ENCODE measurements at regions not wholly inside any gene's neighbourhood (a gene's known extent, or its start where the extent isn't known, plus 50 kb on each side); places are given as distances from the start of the nearest gene placed in this dataset.

- Histone ChIP-seq H2AFZ (ENCODE audit: low read length) (no peak overlapping the region), H3K27me3 (ENCODE audit: low read length) (no peaks in the 10 kb centered on the region), H4K20me1 (ENCODE audit: low read length) (no peaks in the 10 kb centered on the region), H3K4me3 (ENCODE audit: low read length) (no peak overlapping the region), H3K9ac (ENCODE audit: low read length) (no peak overlapping the region), H3K27ac (ENCODE audit: low read length) (no peak overlapping the region), H3K9me2 (replicated peaks; ENCODE audit: low read length) (no peaks in the 10 kb centered on the region), H3K4me2 (ENCODE audit: low read length) (no peak overlapping the region), H3K9me3 (ENCODE audit: low read length) (no peaks in the 10 kb centered on the region), H3K36me3 (ENCODE audit: low read depth, low read length) (no peaks in the 10 kb centered on the region), H3K79me2 (ENCODE audit: low read length) (no peaks in the 10 kb centered on the region), H3K4me1 (ENCODE audit: insufficient read depth, low read length) (no peaks in the 10 kb centered on the region), H3F3A (ENCODE audit: low read length, unreplicated experiment) (no peaks in the 10 kb centered on the region)
- POLR2A ChIA-PET (ENCODE audit: unreplicated experiment) = interaction anchor here (0.6 kb wide), 1 partner anchor 88 kb away, joined by 3 read pairs; no protein-coding TSS in a partner anchor
- TF ChIP-seq CTCF (conservative IDR thresholded peaks at IDR 0.05; ENCODE audit: low read depth, low read length) (no peak), EZH2 (IDR thresholded peaks at IDR 0.05; ENCODE audit: low read length, unreplicated experiment) (no peak), EZH2phosphoT487 (IDR thresholded peaks at IDR 0.05; ENCODE audit: borderline replicate concordance, low read length) (no peak)
- DNase-seq = no peak
- ATAC-seq = no peak
- intact Hi-C loops (cut with micrococcal nuclease) = no loop called here
- CTCF ChIA-PET = no interaction called here
- no TSS peak for BruUV-seq (replicated peaks)
Measured at GRCh38 chr13:59494151-59494550, 669.6 kb downstream of the DIAPH3 start.

DNA sequence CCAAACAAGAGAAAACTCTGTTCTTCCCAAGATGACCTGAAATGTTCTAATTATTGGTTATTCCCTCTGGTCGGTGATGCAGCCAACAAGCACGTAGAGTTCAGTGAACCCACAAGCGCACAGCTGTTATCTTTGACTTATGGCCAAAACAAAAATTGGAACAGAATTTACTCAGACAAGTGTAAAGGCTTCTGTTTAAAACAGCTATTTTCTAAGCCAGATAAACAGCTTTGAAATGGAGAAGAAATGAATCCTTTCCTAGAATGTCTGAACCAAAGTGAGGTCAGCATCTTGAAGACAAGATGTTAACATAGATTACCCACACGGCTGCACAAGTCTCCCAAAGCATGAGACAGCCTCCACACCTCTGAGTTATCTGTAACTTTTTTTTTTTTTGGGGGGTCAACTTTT is 669.2 kb downstream of the DIAPH3 start:
- Histone ChIP-seq H3K27ac (ENCODE audit: low read length) (no peak overlapping the region), H3K9ac (ENCODE audit: low read length) (no peak overlapping the region), H3K79me2 (ENCODE audit: low read length) (no peaks in the 10 kb centered on the region), H3K9me2 (replicated peaks; ENCODE audit: low read length) (no peaks in the 10 kb centered on the region), H3K27me3 (ENCODE audit: low read length) (no peaks in the 10 kb centered on the region), H3K9me3 (ENCODE audit: low read length) (no peaks in the 10 kb centered on the region), H2AFZ (ENCODE audit: low read length) (no peak overlapping the region), H3K4me1 (ENCODE audit: insufficient read depth, low read length) (no peaks in the 10 kb centered on the region), H3K36me3 (ENCODE audit: low read depth, low read length) (no peaks in the 10 kb centered on the region), H3K4me3 (ENCODE audit: low read length) (no peak overlapping the region), H3F3A (ENCODE audit: low read length, unreplicated experiment) (no peaks in the 10 kb centered on the region), H4K20me1 (ENCODE audit: low read length) (no peaks in the 10 kb centered on the region), H3K4me2 (ENCODE audit: low read length) (no peak overlapping the region)
- DNase-seq = no peak
- BruUV-seq (replicated peaks) = no TSS peak
- intact Hi-C loops (cut with micrococcal nuclease) = no loop called here
- TF ChIP-seq EZH2 (IDR thresholded peaks at IDR 0.05; ENCODE audit: low read length, unreplicated experiment) = no peak
- POLR2A ChIA-PET (ENCODE audit: unreplicated experiment) = interaction anchor here (0.6 kb wide), 1 partner anchor 88 kb away, joined by 3 read pairs; no protein-coding TSS in a partner anchor
- CTCF ChIA-PET = no interaction called here
- ATAC-seq = no peak

DNA sequence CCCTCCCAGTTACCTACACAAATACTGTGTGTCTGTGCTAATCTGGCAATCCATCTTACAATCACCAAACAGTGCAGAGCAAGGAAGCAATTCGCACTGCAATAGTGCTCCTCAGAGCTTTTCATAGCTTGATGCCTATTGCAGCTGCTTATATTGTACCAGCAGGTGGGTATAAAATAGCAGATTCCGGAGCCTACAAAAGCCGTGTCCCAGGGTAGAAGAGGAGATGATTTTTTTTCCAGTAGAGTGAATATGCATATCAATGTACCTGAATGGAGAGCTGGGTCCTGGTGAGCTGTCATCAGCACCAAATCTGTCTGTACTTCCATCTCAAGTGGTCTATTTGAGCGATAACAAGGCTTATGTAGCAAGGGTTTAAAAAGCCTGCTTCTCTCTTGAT is 668.4 kb downstream of the DIAPH3 start:
- DNase-seq (no peak), ATAC-seq (no peak)
- Histone ChIP-seq H3F3A (ENCODE audit: low read length, unreplicated experiment) (no peaks in the 10 kb centered on the region), H3K4me3 (ENCODE audit: low read length) (no peak overlapping the region), H3K27me3 (ENCODE audit: low read length) (no peaks in the 10 kb centered on the region), H3K79me2 (ENCODE audit: low read length) (no peaks in the 10 kb centered on the region), H3K9ac (ENCODE audit: low read length) (no peak overlapping the region), H3K9me3 (ENCODE audit: low read length) (no peaks in the 10 kb centered on the region), H3K4me1 (ENCODE audit: insufficient read depth, low read length) (no peaks in the 10 kb centered on the region), H3K4me2 (ENCODE audit: low read length) (no peak overlapping the region), H3K27ac (ENCODE audit: low read length) (no peak overlapping the region), H3K9me2 (replicated peaks; ENCODE audit: low read length) (no peaks in the 10 kb centered on the region), H2AFZ (ENCODE audit: low read length) (no peak overlapping the region), H4K20me1 (ENCODE audit: low read length) (no peaks in the 10 kb centered on the region), H3K36me3 (ENCODE audit: low read depth, low read length) (no peaks in the 10 kb centered on the region)
- TF ChIP-seq EZH2 (IDR thresholded peaks at IDR 0.05; ENCODE audit: low read length, unreplicated experiment) (no peak), EZH2phosphoT487 (IDR thresholded peaks at IDR 0.05; ENCODE audit: borderline replicate concordance, low read length) (no peak), CTCF (conservative IDR thresholded peaks at IDR 0.05; ENCODE audit: low read depth, low read length) (no peak)
- intact Hi-C loops (cut with micrococcal nuclease) = no loop called here
- POLR2A ChIA-PET (ENCODE audit: unreplicated experiment) = no interaction called here
- CTCF ChIA-PET = no interaction called here
- BruUV-seq (replicated peaks) = no TSS peak
